HT-29 (cell line): ENCODE measurements at regions not wholly inside any gene's neighbourhood (a gene's known extent, or its start where the extent isn't known, plus 50 kb on each side); places are given as distances from the start of the nearest gene placed in this dataset.

Source experiments
- DNase-seq: peaks from one replicate; pipeline ENCODE4 v3.0.0-alpha.2; 2015; ENCODE audit warnings: low spot score

DNA sequence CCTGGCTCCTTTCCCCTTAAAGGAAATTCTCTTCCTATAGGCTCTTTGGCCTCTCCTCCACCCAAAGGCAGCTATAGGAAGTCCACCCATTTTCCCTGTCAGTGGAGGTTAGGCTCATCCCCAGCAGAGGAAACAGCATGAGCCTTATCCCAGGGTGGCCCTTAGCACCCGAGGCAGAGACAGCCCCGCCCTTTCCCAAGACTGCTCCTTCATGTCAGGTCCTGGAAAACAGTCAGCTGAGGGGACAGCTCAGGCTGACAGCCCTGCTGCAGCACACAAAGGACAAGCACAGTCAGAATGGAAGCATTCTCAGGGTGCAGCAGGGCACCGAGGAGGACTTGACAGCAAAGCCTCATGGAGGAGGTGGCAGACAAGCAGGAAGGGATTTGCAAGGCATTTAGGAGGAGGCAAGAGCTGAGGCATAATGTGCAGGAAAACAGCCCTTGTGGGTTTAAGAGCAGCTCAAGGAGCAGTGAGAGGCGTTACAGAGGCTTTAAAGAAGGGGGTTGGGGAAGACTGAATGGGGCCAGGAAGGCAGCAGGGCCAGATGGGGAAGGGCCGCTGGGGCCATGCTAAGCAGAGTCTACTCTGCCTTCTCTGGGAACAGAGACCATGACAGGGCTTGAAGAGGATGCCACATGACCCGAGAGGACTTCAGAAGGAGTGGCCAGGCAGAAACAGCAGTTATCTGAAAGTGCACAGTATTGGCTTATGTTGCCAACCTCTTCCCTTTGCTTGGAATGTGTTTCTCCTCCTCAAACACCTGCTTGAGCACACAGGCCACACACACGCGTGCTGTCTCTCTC, 216.6 kb downstream of the SH3BP4 start:
- no peak for DNase-seq

DNA sequence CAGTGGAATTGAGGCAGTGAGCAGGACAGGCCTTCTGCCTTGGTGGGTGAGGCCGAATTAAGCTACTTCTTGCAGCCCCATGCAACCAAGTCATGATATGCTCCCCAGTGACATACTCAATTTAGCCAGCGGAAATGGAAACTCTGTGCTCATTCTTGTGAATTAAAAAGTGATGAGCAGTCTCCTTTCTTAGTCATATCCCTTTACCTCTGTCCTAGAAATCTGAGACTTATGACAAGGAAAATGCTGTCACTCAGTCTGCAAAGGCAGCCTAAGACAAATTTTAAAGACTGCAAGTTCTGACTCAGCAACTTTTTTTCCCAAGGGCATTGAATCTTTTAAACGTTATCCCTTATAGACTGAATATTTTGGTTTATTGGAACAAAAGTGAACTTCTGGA, 218.2 kb downstream of the SH3BP4 start:
- no peak for DNase-seq

GRCh38 chr2:235170536-235171521, 219.0 kb downstream of the SH3BP4 start:
- peak; percentile 31 for DNase-seq

- DNase-seq: no peak
Observed at GRCh38 chr2:235171550-235172031, 219.8 kb downstream of the SH3BP4 start.

- DNase-seq: no peak
Observed at GRCh38 chr2:235180642-235181041, 228.8 kb downstream of the SH3BP4 start.

DNA sequence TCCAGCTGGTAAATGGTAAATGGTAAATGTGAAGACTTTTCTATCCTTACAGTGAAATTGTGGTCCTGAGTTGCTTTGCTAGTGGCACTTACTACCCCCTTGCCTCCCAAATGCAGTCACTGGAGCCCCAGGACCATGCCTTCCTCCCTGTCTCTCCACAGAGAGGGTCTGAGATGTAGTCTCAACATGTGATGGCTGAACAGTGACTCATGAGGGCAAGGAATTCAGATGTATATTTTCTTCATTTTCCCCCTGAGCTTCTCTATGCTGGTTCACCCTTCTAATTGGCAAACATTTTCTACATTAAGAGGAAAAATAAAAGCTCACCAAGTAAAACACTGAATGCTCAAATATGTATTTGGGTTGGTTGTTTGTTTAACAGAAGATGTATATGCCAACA, 232.0 kb downstream of the SH3BP4 start:
- no peak for DNase-seq

GRCh38 chr2:235187806-235188205, 236.0 kb downstream of the SH3BP4 start:
- DNase-seq: no peak

- no peak for DNase-seq
Observed at GRCh38 chr2:235191486-235191885, 239.7 kb downstream of the SH3BP4 start.

- no peak for DNase-seq
Observed at GRCh38 chr2:235191978-235192377, 240.2 kb downstream of the SH3BP4 start.

DNA sequence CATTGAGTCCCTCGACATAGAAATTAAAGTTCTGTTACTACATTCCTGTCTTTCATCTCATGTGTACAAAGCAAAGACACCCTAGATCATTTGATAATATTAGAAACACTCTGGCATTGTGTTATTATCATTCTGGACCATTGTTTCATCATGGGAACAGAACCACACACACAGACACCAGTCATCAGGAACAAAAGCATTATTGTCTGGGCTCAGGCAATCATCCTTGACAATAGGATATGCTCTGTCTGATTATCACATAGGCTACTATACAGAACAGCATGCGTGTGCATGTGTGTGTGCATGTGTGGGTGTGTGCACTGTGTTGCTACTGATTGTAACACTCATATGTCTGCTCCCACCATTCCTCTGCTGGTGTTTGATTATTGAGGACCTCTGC, 242.5 kb downstream of the SH3BP4 start:
- no peak for DNase-seq

DNA sequence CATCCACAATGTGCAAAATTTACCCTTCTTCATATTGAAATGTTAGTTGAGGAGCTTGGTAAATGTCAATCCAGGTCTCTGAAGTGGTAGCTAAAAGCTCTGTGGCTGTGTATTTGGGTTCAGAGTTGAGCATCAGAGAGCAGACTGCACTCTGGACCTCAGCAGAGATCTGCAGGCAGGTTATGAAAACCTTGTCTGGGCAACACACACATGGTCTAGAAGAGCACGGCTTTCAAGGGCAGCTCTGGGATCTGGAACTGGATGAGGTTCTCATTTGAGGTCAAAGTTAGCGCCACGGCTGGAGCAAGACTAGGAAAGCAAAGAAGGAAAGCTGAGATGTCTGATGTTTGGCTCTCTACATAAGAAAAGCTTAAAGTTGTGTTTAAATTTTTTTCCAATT, 243.0 kb downstream of the SH3BP4 start:
- no peak for DNase-seq

DNA sequence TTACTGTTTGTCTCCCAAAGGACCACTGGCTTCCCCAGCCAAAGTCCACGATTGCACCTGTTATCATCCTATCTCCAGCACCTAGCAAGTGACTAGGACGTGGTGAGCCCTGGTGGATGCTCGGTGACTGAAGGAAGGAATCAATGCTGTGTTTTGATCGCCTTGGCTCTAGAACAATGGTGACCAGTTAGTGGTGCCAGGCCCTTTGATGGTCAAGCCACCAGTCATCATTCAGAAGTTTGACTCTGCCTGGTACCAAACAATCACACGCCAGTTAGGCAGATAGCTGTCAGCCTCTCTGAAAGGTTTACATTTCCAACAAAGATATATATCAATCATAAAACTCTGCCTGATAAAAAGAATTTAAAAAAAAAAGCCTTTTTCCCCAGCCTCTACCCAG, 244.1 kb downstream of the SH3BP4 start:
- no peak for DNase-seq

DNA sequence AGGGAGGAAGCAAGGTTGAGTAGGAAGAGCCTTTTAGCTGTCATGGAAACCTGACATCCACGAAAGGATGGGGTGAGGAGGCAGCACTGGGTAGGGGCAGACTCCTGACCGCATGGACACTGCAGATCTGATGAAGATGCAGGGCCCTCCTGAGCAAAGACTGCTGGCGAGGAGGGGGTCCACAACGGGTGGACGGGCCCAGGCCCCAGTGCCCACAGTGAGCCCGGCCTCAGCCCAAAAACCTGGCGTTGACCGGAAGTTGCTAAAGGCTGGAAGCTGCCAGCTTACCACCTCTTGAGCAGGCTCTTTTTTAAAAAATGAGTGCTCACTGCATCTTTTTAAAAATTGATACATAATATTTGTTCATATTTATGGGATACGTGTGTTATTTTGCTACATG, 247.3 kb downstream of the SH3BP4 start:
- DNase-seq: no peak

DNA sequence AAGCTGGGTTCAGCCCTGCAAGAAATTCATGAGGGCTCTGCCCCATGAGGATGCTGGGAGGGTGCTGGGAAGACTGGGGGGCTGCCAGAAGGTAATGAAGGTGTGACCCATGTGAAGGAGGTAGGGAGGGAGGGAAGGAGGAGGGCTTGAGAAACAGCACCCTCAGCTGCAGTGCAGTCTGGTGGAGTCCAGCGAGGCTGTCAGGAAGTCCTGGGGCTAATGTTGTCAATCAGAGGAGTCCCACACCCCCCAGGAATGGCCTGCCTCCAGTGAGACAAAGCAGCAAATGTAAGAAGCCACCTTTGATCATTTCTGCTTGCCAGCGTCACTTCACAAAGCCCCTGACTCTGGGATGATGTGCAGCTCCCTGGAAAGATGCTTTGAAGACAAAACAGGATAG, 248.4 kb downstream of the SH3BP4 start:
- DNase-seq: no peak

- DNase-seq: no peak
Observed at GRCh38 chr2:235201756-235202155, 249.9 kb downstream of the SH3BP4 start.

GRCh38 chr2:235204948-235205347, 253.1 kb downstream of the SH3BP4 start:
- no peak for DNase-seq

DNA sequence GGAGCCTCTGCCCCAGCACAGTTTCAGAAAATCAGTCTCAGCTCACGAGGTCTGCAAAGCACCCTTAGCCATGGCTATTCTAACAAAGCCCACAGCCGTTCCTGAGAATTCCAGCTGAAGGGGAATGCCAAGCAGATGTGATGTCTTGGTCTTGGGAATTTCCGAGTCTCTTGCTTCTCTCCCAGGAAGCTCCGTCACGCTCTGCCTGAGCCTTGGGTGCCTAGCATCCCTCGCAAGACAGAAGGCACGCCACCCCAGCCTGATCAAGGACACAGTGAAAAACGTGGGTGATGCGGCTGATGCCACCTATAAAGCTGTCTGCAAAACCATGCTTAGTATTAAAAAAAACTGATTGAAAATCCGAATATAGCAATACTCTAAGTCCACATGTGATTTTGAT, 254.6 kb downstream of the SH3BP4 start:
- DNase-seq: no peak

GRCh38 chr2:235206980-235207579, 255.3 kb downstream of the SH3BP4 start:
- no peak for DNase-seq

- no peak for DNase-seq
Observed at GRCh38 chr2:235211056-235211455, 259.2 kb downstream of the SH3BP4 start.

DNA sequence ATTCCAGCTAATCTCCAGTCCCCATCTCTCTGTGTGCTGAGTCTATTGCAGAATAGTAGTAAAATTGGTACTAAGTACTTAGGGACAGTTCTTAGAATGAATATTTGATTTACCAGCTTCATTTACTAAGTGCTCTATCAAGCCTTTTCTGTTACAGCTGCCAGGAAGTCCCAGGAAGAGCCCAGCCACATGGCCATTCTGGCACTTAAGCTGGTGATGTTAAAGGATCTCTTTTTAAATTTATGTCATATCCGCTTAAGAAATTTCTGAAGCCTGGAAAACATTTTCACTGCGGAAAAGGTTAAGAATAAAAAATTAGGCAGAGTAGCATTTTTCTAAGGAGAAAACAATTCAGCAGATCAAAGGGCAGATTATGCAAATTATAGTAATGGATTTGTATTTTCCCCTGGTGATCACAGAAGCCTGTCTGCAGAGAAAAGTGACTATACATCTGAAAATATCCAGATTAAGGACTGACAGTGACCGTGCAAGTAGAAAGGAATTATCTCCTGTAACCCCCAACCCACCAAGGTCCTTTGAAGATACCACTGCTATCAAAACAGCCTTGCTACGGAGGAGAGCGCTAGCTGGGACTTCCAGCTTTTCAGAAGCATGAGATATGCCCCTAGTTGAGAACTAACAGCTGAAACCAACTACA, 260.8 kb downstream of the SH3BP4 start:
- no peak for DNase-seq

DNA sequence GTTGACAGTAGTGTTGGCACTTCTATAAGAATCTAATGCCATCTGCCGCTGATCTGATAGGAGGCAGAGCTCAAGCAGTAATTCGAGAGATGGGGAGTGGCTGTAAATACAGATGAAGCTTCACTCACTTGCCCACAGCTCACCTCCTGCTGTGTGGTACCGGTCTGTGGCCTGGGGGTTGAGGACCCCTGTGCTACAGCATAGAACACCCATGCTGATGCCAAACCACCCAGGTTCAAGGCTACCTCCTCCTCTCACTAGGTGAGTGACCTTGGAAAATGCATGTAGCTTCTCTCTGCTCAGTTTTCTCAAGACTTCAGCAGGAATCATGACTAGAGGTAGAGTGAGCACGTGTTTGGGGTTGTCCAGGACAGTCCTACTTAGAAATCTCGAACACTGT, 263.4 kb downstream of the SH3BP4 start:
- DNase-seq: no peak

GRCh38 chr2:235216901-235217300, 265.1 kb downstream of the SH3BP4 start:
- no peak for DNase-seq
